ENCODE measurements at regions not wholly inside any gene's neighbourhood (a gene's known extent, or its start where the extent isn't known, plus 50 kb on each side); places are given as distances from the start of the nearest gene placed in this dataset.
"Not testable (repeated sequence)": the region's sequence is repeated elsewhere in the genome, so short reads cannot be mapped to it uniquely, and the experiment has no call there.

DNA sequence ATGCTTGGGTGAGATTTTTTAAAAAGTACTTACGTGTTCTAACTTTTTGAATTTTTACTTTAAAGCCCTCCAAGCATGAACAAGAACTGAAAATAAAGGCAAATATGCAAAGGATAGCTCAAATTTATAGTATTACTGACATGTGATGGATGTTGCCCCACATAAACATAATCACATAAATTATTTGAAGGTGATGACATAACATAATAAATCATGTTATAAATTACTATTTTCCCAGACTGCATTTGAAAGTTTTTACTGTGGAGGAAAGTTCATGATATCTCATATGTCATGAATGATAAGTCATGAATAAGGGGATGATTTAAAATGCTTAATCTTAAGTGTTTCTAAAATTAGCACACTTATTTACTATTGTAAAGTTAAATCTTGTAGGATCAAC is 705.7 kb upstream of the SLITRK1 start:
- no peak for DNase-seq (ENCODE audit: low read depth, low spot score)

- not testable (repeated sequence) for DNase-seq (ENCODE audit: low read depth, low spot score)
Observed at GRCh38 chr13:84579901-84580300, 697.6 kb upstream of the SLITRK1 start.

DNA sequence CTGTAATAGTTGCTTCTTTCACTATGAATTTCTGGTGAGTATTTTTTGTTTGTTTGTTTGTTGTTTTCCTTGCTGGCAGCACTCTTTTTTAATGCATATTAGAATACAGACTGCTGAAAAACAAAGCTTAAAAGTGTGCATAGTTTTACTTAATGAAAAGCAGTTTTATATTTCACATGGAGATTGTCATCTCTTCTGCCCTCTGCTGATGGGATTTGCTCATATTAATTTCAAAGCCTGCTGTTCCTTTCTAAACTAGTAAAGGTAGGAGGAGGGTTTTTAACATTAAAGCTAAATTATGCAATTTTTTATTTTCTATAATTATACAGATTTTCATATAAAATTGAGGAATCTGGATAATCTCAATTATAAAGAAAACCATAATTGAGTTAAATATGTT is 692.6 kb upstream of the SLITRK1 start:
- DNase-seq (ENCODE audit: low read depth, low spot score), result no peak

GRCh38 chr13:84571264-84571663 is 689.0 kb upstream of the SLITRK1 start:
- no peak for DNase-seq (ENCODE audit: low read depth, low spot score)

- DNase-seq (ENCODE audit: low read depth, low spot score), result no peak
Observed at GRCh38 chr13:84570831-84571230, 688.6 kb upstream of the SLITRK1 start.

DNA sequence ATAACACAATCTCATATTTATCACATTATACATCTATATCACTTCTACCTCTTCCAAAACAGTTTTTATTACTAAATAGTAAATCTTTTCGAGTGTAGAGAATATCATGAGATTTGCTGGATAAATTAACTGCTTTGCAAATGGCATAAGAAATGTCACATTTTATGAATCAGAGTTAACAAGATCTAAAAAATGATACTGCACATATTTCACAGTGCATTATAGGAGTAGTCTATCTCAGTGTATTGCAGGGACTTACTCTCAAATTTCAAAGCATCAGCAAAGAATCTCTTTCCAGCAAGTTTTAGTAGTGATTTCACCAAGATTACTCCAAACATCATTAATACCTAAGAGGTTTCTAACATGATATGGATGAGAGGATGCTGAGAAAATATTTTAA is 687.1 kb upstream of the SLITRK1 start:
- no peak for DNase-seq (ENCODE audit: low read depth, low spot score)

DNA sequence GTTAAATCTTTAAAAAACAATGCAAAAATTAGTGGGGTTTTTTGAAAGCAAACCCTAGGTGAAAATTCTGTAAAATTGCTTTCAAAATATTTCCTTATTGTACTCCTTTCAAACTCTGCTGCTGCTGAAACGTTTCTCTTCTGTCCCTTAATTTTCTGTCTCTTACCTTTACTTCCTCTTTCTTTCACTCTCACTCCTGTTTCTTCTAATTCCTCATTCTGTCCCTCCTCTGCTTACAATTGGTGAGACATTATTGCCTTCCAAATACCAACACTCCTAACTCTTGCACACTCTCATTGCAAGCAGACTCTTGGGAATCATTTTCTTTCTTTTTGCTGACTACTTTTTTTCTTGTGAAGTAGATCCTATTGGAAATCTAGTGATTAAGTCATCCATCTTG is 685.6 kb upstream of the SLITRK1 start:
- no peak for DNase-seq (ENCODE audit: low read depth, low spot score)

DNA sequence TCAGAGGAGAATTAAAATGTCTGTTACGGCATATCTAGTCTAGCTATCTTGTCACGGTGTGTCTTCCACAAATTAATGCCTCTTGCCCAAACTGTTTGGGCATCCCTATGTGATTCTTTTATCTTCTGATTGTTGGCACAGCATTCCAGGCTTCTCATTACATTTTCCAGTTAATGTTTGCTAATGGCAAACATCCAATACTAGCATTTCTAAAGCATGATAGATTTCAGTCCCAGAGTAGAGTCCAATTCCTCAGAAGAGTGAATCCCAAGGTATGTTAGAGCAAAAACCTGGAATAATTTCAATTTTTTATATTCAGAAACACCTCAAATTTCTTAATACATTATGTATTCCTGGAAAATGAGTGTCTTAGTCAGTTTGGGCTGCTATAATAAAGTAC is 684.5 kb upstream of the SLITRK1 start:
- no peak for DNase-seq (ENCODE audit: low read depth, low spot score)

DNA sequence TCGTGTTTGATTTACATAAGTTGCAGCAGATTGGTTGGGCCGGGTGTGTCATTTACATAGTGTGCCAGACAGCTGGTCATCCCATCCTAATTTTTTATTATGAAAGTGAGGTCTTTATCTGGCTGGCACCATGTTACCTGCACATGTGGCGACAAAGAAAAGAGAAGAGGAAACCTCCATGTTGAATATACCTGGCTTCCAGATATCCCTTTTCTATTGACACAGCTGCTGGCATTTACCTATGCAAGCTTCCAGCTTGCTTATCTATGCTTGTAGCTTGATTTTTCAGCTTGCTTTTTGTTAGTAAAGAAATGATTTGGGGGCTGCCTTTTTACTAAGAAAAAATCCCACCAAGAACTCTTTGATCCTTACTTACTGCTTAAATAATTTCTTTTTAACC is 681.3 kb upstream of the SLITRK1 start:
- no peak for DNase-seq (ENCODE audit: low read depth, low spot score)

- DNase-seq (ENCODE audit: low read depth, low spot score), result no peak
Observed at GRCh38 chr13:84553227-84553626, 671.0 kb upstream of the SLITRK1 start.

- no peak for DNase-seq (ENCODE audit: low read depth, low spot score)
Observed at GRCh38 chr13:84543962-84544361, 661.7 kb upstream of the SLITRK1 start.

DNA sequence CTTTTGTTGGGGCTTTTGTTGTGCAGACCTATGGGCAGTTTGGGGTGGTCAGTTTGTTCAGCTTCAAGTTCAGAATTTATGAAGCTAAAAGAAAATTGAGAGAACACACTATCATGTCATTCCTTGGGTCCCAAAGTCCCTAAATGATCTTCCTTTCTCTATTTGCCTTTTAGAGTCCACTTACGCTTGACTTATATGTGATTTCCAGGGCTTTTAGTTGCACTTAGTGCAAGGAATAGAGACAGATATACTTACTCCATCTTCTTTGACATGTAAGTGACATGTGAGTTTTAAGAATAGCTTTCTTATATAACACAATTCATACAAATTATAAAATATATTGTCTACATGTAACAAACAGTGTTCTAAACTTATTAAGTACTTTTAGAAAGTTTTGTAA is 660.1 kb upstream of the SLITRK1 start:
- no peak for DNase-seq (ENCODE audit: low read depth, low spot score)

- no peak for DNase-seq (ENCODE audit: low read depth, low spot score)
Observed at GRCh38 chr13:84536906-84537305, 654.6 kb upstream of the SLITRK1 start.

GRCh38 chr13:84528408-84529070 is 646.3 kb upstream of the SLITRK1 start:
- no peak for DNase-seq (ENCODE audit: low read depth, low spot score)

DNA sequence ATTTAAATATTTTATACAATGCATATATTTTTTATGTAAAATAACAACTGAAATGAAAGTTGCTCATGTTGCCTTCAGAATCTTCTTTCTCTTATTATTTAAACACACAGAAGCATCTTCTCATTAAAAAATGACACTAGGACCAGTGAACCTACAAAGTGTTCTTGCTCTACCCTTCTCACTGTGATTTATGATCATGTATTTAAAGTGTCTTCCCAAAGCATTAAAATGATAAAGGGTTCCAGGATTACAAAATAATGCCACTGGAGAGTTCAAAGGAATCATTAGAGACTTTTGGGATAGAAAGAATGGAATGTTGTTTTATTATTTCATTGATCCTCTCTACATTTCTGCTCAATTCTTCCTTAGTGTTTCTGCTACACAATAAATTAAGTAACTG is 643.6 kb upstream of the SLITRK1 start:
- DNase-seq (ENCODE audit: low read depth, low spot score), result no peak

DNA sequence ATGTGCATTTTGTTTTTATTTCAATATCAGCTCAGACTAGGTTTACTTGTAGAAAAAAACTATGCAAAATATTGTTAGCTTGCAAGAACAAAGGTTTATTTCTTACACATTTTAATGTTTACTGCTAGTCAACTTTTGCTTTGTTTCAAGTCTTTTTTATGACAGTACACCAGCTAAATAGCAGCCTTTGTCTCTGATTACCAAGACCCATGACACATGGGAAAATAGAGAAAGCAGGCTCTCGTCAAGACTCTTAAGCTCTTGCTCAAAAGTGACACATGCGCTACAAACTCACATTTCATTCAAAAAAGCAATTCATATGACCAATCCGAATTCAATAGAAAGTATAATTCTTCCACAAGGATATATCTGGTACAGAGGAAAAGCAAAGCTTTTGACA is 642.3 kb upstream of the SLITRK1 start:
- no peak for DNase-seq (ENCODE audit: low read depth, low spot score)

GRCh38 chr13:84500016-84500415 is 617.7 kb upstream of the SLITRK1 start:
- DNase-seq (ENCODE audit: low read depth, low spot score), result no peak

- DNase-seq (ENCODE audit: low read depth, low spot score), result no peak
Observed at GRCh38 chr13:84497613-84498012, 615.3 kb upstream of the SLITRK1 start.

DNA sequence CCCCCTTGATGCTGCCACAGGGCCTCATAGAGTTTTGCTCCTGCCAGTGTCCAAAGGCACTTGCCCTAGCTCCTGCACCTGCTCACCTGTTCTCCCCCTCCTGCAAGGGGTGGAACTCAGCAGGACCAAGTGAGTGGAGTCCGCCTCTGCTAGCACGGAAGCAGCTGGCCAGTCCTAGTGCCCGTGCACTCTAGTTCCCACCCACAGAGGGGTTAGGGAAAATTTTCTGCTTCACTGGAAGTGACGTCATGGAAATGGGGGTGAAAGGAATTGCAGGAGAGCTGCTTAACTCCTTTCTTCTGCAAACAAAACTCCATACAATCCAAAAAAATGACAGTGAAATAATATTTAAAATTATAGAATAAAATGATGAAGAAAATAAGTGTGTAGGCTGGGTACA is 609.7 kb upstream of the SLITRK1 start:
- DNase-seq (ENCODE audit: low read depth, low spot score), result no peak

DNA sequence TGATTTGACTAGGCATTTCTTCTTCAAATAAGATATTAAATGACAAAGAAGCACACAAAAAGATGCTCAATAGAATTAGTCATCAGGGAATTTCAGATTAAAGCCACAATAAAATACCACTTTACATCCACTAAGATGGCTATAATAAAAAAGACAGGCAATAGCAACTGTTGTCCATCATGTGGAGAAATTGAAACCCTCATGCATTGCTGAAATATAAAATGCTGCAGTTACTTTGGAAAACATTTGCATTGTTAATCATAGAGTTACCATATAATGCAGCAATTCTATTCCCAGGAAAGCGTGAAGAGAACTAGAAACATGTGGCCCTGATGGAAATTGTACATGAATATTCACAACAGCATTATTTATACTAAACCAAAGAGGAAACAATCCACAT is 605.5 kb upstream of the SLITRK1 start:
- DNase-seq (ENCODE audit: low read depth, low spot score), result no peak

DNA sequence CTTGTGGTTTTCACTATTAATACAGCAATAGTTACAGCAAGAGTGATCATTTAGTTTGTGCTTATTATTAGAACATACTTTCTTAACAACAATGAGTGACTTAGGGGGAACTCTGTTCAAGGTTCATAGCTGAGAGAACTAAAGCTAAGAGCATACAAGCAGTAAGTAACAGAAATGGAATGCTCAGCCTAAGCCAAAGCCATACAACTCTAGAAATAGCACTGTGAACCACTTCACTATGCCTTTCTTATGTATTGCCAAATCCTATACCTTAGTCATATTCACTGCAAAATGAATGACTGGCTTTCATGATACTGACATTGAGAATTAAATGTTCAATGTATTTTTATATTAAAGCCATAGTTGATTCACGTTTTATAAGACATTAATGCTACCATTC is 599.7 kb upstream of the SLITRK1 start:
- no peak for DNase-seq (ENCODE audit: low read depth, low spot score)

GRCh38 chr13:84479656-84480055 is 597.4 kb upstream of the SLITRK1 start:
- no peak for DNase-seq (ENCODE audit: low read depth, low spot score)

DNA sequence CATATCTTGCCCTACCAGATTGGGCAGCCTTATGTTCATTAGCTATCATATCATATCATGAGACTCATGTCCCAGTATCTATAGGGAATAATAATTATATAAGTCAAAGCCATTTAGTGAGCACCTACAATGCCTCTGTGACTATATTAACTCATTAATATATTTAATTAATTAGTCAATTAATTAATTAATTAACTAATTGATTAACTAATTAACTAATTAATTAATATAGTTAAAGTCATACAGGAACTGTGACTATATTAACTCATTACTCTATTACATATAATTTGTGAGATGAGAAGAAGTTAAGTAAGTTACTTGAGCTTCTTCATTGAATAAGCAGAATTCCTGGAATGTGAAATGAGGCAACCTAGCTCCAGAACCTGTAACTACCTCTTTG is 588.3 kb upstream of the SLITRK1 start:
- DNase-seq (ENCODE audit: low read depth, low spot score), result no peak

DNA sequence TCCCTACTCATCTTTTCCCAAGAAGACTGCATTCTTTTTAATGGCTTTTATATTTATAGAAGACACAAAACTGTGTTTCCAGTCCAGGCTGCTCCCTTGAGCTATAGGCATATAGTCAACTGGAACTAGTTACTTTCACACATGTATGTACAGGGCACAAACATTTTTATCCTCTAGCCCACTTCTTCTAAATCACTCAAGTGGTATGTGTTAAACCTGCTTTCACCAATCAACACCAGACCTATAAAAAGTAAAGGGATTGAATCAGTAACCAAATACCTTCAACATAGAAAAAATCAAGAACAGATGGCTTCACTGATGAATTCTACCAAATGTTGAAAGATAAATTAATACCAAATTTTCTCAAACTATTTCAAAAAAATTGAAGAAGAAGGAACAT is 584.2 kb upstream of the SLITRK1 start:
- no peak for DNase-seq (ENCODE audit: low read depth, low spot score)
